ENCODE measurements at regions not wholly inside any gene's neighbourhood (a gene's known extent, or its start where the extent isn't known, plus 50 kb on each side); places are given as distances from the start of the nearest gene placed in this dataset.

DNA sequence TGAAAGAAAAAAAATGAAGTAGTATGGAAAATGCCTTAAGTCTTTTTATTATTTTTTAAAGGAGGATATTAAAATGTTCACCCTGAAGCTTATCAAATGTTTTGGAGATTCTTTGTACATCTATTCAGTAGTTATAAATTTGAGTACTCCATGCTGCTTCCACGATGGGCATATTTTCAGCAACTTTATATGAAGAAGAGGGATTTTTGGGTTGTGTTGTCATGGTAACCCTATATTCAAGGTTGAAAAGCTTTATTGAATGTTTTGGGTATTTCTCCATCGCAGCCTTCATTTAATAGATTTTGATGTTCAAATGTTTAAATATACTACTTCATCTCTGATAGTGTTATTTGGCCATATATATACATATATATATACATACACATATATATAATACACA is 557.5 kb downstream of the CAAP1 start:
- Histone ChIP-seq H3K27me3 (ENCODE audit: insufficient read depth, poor library complexity, severe bottlenecking) (no peaks in the 10 kb centered on the region), H3K4me3 (ENCODE audit: severe bottlenecking) (no peak overlapping the region), H3K4me1 (ENCODE audit: insufficient read depth, poor library complexity, severe bottlenecking) (no peaks in the 10 kb centered on the region), H3K9me3 (ENCODE audit: severe bottlenecking) (no peaks in the 10 kb centered on the region), H3K36me3 (ENCODE audit: low read depth) (no peaks in the 10 kb centered on the region), H3K27ac (ENCODE audit: poor library complexity, severe bottlenecking) (no peak overlapping the region)
- no peak for TF ChIP-seq CTCF (IDR thresholded peaks at IDR 0.05; ENCODE audit: poor library complexity, severe bottlenecking)
- no peak for DNase-seq (ENCODE audit: low spot score)
- ATAC-seq (ENCODE audit: low read depth), result no peak

GRCh38 chr9:26334706-26335105 is 557.9 kb downstream of the CAAP1 start:
- DNase-seq (ENCODE audit: low spot score) (no peak), ATAC-seq (ENCODE audit: low read depth) (no peak)
- H3K9me3 ChIP-seq (ENCODE audit: severe bottlenecking), result no peaks in the 10 kb centered on the region
- no peak overlapping the region for H3K27ac ChIP-seq (ENCODE audit: poor library complexity, severe bottlenecking)
- H3K4me3 ChIP-seq (ENCODE audit: severe bottlenecking), result no peak overlapping the region
- H3K4me1 ChIP-seq (ENCODE audit: insufficient read depth, poor library complexity, severe bottlenecking), result no peaks in the 10 kb centered on the region
- H3K27me3 ChIP-seq (ENCODE audit: insufficient read depth, poor library complexity, severe bottlenecking), result no peaks in the 10 kb centered on the region
- H3K36me3 ChIP-seq (ENCODE audit: low read depth), result no peaks in the 10 kb centered on the region
- TF ChIP-seq CTCF (IDR thresholded peaks at IDR 0.05; ENCODE audit: poor library complexity, severe bottlenecking), result no peak

- Histone ChIP-seq H3K27me3 (ENCODE audit: insufficient read depth, poor library complexity, severe bottlenecking) (peaks cover 4% of the 10 kb centered on the region), H3K4me1 (ENCODE audit: insufficient read depth, poor library complexity, severe bottlenecking) (no peaks in the 10 kb centered on the region), H3K9me3 (ENCODE audit: severe bottlenecking) (no peaks in the 10 kb centered on the region), H3K4me3 (ENCODE audit: severe bottlenecking) (no peak overlapping the region), H3K36me3 (ENCODE audit: low read depth) (no peaks in the 10 kb centered on the region), H3K27ac (ENCODE audit: poor library complexity, severe bottlenecking) (no peak overlapping the region)
- ATAC-seq (ENCODE audit: low read depth), result no peak
- no peak for DNase-seq (ENCODE audit: low spot score)
- no peak for TF ChIP-seq CTCF (IDR thresholded peaks at IDR 0.05; ENCODE audit: poor library complexity, severe bottlenecking)
These were observed 561.4 kb downstream of the CAAP1 start for GRCh38 chr9:26331223-26331622.

- Histone ChIP-seq H3K9me3 (ENCODE audit: severe bottlenecking) (no peaks in the 10 kb centered on the region), H3K36me3 (ENCODE audit: low read depth) (no peaks in the 10 kb centered on the region), H3K4me3 (ENCODE audit: severe bottlenecking) (no peak overlapping the region), H3K27me3 (ENCODE audit: insufficient read depth, poor library complexity, severe bottlenecking) (peaks cover 4% of the 10 kb centered on the region), H3K4me1 (ENCODE audit: insufficient read depth, poor library complexity, severe bottlenecking) (no peaks in the 10 kb centered on the region), H3K27ac (ENCODE audit: poor library complexity, severe bottlenecking) (no peak overlapping the region)
- no peak for TF ChIP-seq CTCF (IDR thresholded peaks at IDR 0.05; ENCODE audit: poor library complexity, severe bottlenecking)
- ATAC-seq (ENCODE audit: low read depth) (no peak), DNase-seq (ENCODE audit: low spot score) (no peak)
These were observed 562.6 kb downstream of the CAAP1 start for GRCh38 chr9:26329974-26330373.

DNA sequence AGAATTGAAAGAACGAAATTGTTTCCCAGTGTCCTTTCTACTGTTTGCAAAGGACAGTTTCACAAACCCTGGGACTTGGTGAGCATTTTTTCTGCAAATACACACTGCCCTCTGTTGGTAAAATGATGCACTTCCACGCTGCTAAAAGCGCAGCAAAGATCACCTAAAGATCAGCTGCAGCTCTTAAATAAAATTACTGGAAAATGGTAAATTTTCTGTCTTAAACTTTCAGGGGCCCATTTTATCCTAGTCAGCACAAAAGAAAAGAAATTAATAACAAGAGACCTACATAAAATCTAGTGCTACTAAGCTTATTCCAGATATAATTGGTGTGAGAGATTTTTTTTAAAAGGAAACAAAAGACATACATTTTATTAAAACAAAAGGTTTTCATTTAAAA is 566.0 kb downstream of the CAAP1 start:
- peak; percentile 92 for TF ChIP-seq CTCF (IDR thresholded peaks at IDR 0.05; ENCODE audit: poor library complexity, severe bottlenecking)
- DNase-seq (ENCODE audit: low spot score) (no peak), ATAC-seq (ENCODE audit: low read depth) (peak; percentile 56; the same call in 1 of the 3 replicates)
- Histone ChIP-seq H3K27ac (ENCODE audit: poor library complexity, severe bottlenecking) (no peak overlapping the region), H3K27me3 (ENCODE audit: insufficient read depth, poor library complexity, severe bottlenecking) (peaks cover 4% of the 10 kb centered on the region), H3K9me3 (ENCODE audit: severe bottlenecking) (no peaks in the 10 kb centered on the region), H3K4me3 (ENCODE audit: severe bottlenecking) (no peak overlapping the region), H3K36me3 (ENCODE audit: low read depth) (no peaks in the 10 kb centered on the region), H3K4me1 (ENCODE audit: insufficient read depth, poor library complexity, severe bottlenecking) (no peaks in the 10 kb centered on the region)

All from RWPE2 (cell line).